A549 (cell line): ENCODE measurements at regions not wholly inside any gene's neighbourhood (a gene's known extent, or its start where the extent isn't known, plus 50 kb on each side); places are given as distances from the start of the nearest gene placed in this dataset.

Experiments
- ATAC-seq, 2 experiments: fragments of 200-7000 bp in 1 of 2; fragments of >200 bp in 1 of 2; cut with Nextera tagmentation in 1 of 2; cut with Tn5 transposase in 1 of 2; 3 replicates each; pipeline versions ENCODE4 v1.8.0 to v1.9.1; 2018 to 2020; ENCODE audit warnings: mild to moderate bottlenecking in 1 of 2, moderate library complexity in 1 of 2
- CTCF ChIA-PET: fragments of 300-600 bp; sonication (Branson Sonifier 250); formaldehyde crosslinking; extraction: SDS; loops from one replicate; lab custom pipeline; 2021; ENCODE audit warnings: antibody characterized with exemption, inconsistent platforms; lab: Yijun Ruan, JAX
- POLR2A ChIA-PET: fragments of 350-600 bp; formaldehyde crosslinking; extraction: SDS; loops from one replicate; lab custom pipeline; 2021; ENCODE audit warnings: antibody characterized with exemption, inconsistent platforms; lab: Yijun Ruan, JAX
- DNase-seq, 2 experiments: peaks; one replicate each; pipeline versions ENCODE4 v3.0.0 to v3.0.0-alpha.2; 2011 to 2016; ENCODE audit warnings: low read depth in 1 of 2, low spot score in 1 of 2
- FAIRE-seq: peaks from 2 replicates; lab custom pipeline; 2011; peaks lifted over from hg19 to GRCh38; lab: Jason Lieb, UNC
- H3K27ac ChIP-seq, 2 experiments: fragments of >200 bp; sonication (Bioruptor Twin); formaldehyde crosslinking; 3 replicates each; pipeline ENCODE4 v1.5.1; 2016 to 2017
- H3K4me1 ChIP-seq: fragments of >200 bp; sonication (Bioruptor Twin); formaldehyde crosslinking; 3 replicates; pipeline ENCODE4 v1.6.1; 2016
- H3K4me2 ChIP-seq: fragments of >200 bp; sonication (Bioruptor Twin); formaldehyde crosslinking; 3 replicates; pipeline ENCODE4 v1.6.1; 2016
- H3K4me3 ChIP-seq: fragments of >200 bp; sonication (Bioruptor Twin); formaldehyde crosslinking; 3 replicates; pipeline ENCODE4 v1.5.1; 2016
- H3K9me3 ChIP-seq: fragments of >200 bp; sonication (Bioruptor Twin); formaldehyde crosslinking; 3 replicates; pipeline ENCODE4 v1.6.1; 2016
- CEBPB ChIP-seq, 2 experiments: fragments of >200 bp in 1 of 2; sonication (Bioruptor Twin) in 1 of 2; formaldehyde crosslinking in 1 of 2; IDR thresholded peaks; 2 replicates each; pipeline ENCODE4 v1.6.1; 2012 to 2016
- EHMT2 ChIP-seq: fragments of 200-600 bp; sonication (generic); IDR thresholded peaks from 2 replicates; pipeline ENCODE4 v1.6.1; 2016; ENCODE audit warnings: antibody characterized with exemption, low read depth, mild to moderate bottlenecking, moderate library complexity
- ESRRA ChIP-seq: fragments of 150-350 bp; IDR thresholded peaks from 2 replicates; pipeline ENCODE4 v1.6.1; 2014; ENCODE audit warnings: mild to moderate bottlenecking, low read length, borderline replicate concordance
- JUN ChIP-seq, 2 experiments: fragments of >200 bp; sonication (Bioruptor Twin); formaldehyde crosslinking; IDR thresholded peaks; 2 replicates in 1 of 2; 3 replicates in 1 of 2; pipeline ENCODE4 v1.6.1; 2016 to 2017
- JUNB ChIP-seq: fragments of >200 bp; sonication (Bioruptor Twin); formaldehyde crosslinking; IDR thresholded peaks from 2 replicates; pipeline ENCODE4 v1.6.1; 2016
- MAFK ChIP-seq: fragments of 450-650 bp; IDR thresholded peaks from 2 replicates; pipeline ENCODE4 v1.6.1; 2014; ENCODE audit not compliant: partially characterized antibody
- MAZ ChIP-seq: fragments of 150-350 bp; IDR thresholded peaks from 2 replicates; pipeline ENCODE4 v1.6.1; 2014; ENCODE audit warnings: antibody characterized with exemption, low read depth, low read length, borderline replicate concordance
- NFE2L2 ChIP-seq: fragments of 150-350 bp; conservative IDR thresholded peaks from 2 replicates; pipeline ENCODE4 v1.6.1; 2014; ENCODE audit warnings: low read length
- NPAS2 ChIP-seq: fragments of 250-450 bp; sonication (Bioruptor Pico); IDR thresholded peaks from 2 replicates; pipeline ENCODE4 v1.8.0; 2022; ENCODE audit warnings: mild to moderate bottlenecking, moderate library complexity, borderline replicate concordance
- POLR2A ChIP-seq: IDR thresholded peaks from 2 replicates; pipeline ENCODE4 v1.6.1; 2012; ENCODE audit warnings: mild to moderate bottlenecking, low read length
- RARB ChIP-seq: fragments of 250-450 bp; sonication (Bioruptor Pico); IDR thresholded peaks from 2 replicates; pipeline ENCODE4 v1.8.0; 2021; ENCODE audit warnings: mild to moderate bottlenecking, moderate library complexity
- RFX5 ChIP-seq: fragments of 450-650 bp; IDR thresholded peaks from 2 replicates; pipeline ENCODE4 v1.7.1; 2014; ENCODE audit warnings: antibody characterized with exemption, mild to moderate bottlenecking, moderate library complexity
- SMC3 ChIP-seq: fragments of >200 bp; sonication (Bioruptor Twin); formaldehyde crosslinking; IDR thresholded peaks from 3 replicates; pipeline ENCODE4 v1.6.1; 2018; ENCODE audit warnings: inconsistent platforms
- ZFP36 ChIP-seq: fragments of 450-650 bp; IDR thresholded peaks from 2 replicates; pipeline ENCODE4 v1.6.1; 2014; ENCODE audit warnings: borderline replicate concordance; ENCODE audit not compliant: partially characterized antibody
- ZNF302 ChIP-seq: fragments of 250-450 bp; sonication (Bioruptor Pico); IDR thresholded peaks from 2 replicates; pipeline ENCODE4 v1.9.0; 2021; ENCODE audit warnings: inconsistent platforms, mild to moderate bottlenecking, moderate library complexity
- ZSCAN20 ChIP-seq: fragments of 250-450 bp; sonication (Bioruptor Pico); IDR thresholded peaks from 2 replicates; pipeline ENCODE4 v1.8.0; 2022; ENCODE audit warnings: mild to moderate bottlenecking, moderate library complexity
- WGBS: methylation state at CpG from one replicate; pipeline ENCODE4 v1.1.6; 2017; ENCODE audit errors: missing lambda C conversion rate; 5-methylcytosine and 5-hydroxymethylcytosine counted together
- TF ChIP-seq, protein P1 (sequence below): fragments of 250-450 bp; sonication (Bioruptor Pico); IDR thresholded peaks from 2 replicates; pipeline ENCODE4 v1.5.0; 2021; ENCODE audit warnings: mild to moderate bottlenecking, moderate library complexity, borderline replicate concordance
- TF ChIP-seq, protein P2 (sequence below): fragments of 250-450 bp; sonication (Bioruptor Pico); IDR thresholded peaks from 2 replicates; pipeline ENCODE4 v1.5.0; 2020; ENCODE audit warnings: low read depth, mild to moderate bottlenecking, moderate library complexity
- TF ChIP-seq, protein P3 (sequence below): IDR thresholded peaks from 2 replicates; pipeline ENCODE4 v1.6.1; 2012
- TF ChIP-seq, protein P4 (sequence below): fragments of >200 bp; sonication (Bioruptor Twin); formaldehyde crosslinking; IDR thresholded peaks from 3 replicates; pipeline ENCODE4 v1.6.1; 2016
- TF ChIP-seq, protein P5 (sequence below): fragments of 450-650 bp; IDR thresholded peaks from 2 replicates; pipeline ENCODE4 v1.6.1; 2014; ENCODE audit warnings: antibody characterized with exemption

DNA sequence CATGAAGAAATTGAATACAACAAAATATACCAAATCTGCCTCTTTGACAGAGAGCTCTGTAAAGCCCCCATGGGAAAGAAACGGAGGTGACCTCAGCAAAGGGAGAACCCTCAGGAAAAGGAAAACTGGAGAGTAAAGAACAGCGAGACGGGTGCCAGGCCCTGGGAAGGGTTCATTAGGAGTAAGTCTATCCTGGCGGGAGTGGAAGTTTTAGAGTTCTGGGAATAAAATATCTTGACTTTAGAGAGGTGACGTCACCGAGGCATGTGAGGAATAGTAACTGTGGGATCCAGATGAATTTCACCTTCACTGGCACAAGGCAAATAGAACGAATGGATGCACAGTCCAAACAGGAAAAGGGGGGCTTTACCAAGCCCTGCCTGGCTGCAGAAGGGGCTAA lies 362.8 kb upstream of the IGFBP3 start:
- Histone ChIP-seq H3K27ac (no peak overlapping the region), H3K4me2 (no peak overlapping the region), H3K9me3 (no peaks in the 10 kb centered on the region), H3K4me3 (no peak overlapping the region), H3K4me1 (peaks cover 20% of the 10 kb centered on the region)
- no peak for DNase-seq
- ATAC-seq, result no peak
- CTCF ChIA-PET, result no interaction called here
- no peak for FAIRE-seq
- POLR2A ChIA-PET, result no interaction called here
- 86% methylated on average over 7 of the region's 7 CpGs for WGBS
- TF ChIP-seq MAFK (no peak), MAZ (no peak), ZFP36 (no peak), ZNF302 (CRISPR knock-in tag) (no peak), POLR2A (no peak), NPAS2 (CRISPR knock-in tag) (no peak), SMC3 (no peak), RARB (CRISPR knock-in tag) (no peak), JUN (IDR thresholded peaks at IDR 0.05) (no peak), JUNB (no peak)
- TF ChIP-seq, protein P1, sequence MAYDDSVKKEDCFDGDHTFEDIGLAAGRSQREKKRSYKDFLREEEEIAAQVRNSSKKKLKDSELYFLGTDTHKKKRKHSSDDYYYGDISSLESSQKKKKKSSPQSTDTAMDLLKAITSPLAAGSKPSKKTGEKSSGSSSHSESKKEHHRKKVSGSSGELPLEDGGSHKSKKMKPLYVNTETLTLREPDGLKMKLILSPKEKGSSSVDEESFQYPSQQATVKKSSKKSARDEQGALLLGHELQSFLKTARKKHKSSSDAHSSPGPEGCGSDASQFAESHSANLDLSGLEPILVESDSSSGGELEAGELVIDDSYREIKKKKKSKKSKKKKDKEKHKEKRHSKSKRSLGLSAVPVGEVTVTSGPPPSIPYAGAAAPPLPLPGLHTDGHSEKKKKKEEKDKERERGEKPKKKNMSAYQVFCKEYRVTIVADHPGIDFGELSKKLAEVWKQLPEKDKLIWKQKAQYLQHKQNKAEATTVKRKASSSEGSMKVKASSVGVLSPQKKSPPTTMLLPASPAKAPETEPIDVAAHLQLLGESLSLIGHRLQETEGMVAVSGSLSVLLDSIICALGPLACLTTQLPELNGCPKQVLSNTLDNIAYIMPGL (CRISPR knock-in tag), result no peak
- TF ChIP-seq, protein P2, sequence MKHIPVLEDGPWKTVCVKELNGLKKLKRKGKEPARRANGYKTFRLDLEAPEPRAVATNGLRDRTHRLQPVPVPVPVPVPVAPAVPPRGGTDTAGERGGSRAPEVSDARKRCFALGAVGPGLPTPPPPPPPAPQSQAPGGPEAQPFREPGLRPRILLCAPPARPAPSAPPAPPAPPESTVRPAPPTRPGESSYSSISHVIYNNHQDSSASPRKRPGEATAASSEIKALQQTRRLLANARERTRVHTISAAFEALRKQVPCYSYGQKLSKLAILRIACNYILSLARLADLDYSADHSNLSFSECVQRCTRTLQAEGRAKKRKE (CRISPR knock-in tag), result no peak
- TF ChIP-seq, protein P3, sequence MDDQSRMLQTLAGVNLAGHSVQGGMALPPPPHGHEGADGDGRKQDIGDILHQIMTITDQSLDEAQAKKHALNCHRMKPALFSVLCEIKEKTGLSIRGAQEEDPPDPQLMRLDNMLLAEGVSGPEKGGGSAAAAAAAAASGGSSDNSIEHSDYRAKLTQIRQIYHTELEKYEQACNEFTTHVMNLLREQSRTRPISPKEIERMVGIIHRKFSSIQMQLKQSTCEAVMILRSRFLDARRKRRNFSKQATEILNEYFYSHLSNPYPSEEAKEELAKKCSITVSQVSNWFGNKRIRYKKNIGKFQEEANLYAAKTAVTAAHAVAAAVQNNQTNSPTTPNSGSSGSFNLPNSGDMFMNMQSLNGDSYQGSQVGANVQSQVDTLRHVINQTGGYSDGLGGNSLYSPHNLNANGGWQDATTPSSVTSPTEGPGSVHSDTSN, result no peak

DNA sequence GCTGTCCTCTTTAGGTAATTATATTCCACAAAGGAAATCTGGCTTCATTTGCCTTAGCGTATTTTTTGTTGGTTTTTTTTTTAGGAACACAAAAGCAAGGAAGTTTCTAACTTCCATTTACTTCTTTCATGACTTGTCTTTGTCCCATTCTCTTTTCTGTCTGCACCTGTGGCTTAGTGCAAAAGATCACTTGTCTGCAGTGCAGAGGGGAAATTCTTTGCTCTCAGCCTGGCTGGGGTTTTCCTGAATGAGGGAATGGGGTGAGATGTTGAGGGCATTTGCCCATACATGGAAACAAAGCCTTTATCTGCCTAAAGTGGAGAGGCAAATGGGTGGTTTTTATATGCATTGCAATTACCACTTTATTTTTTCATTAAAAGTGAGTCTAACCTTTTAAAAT lies 361.1 kb upstream of the IGFBP3 start:
- Histone ChIP-seq H3K4me3 (no peak overlapping the region), H3K4me1 (peaks cover 20% of the 10 kb centered on the region), H3K9me3 (no peaks in the 10 kb centered on the region), H3K27ac (no peak overlapping the region), H3K4me2 (no peak overlapping the region)
- ChIA-PET POLR2A (interaction anchor here (0.6 kb wide), 1 partner anchor 39 kb away, joined by 3 read pairs; no protein-coding TSS in a partner anchor), CTCF (interaction anchor here (0.9 to 1.1 kb wide), 2 partner anchors 359 to 367 kb away, joined by 3 to 4 read pairs; no protein-coding TSS in a partner anchor)
- no peak for FAIRE-seq
- no peak for TF ChIP-seq NFE2L2
- TF ChIP-seq ESRRA, result no peak
- TF ChIP-seq EHMT2, result no peak
- ATAC-seq, result no peak
- WGBS, result 76% methylated on average over 1 of the region's 1 CpG
- DNase-seq, result no peak

DNA sequence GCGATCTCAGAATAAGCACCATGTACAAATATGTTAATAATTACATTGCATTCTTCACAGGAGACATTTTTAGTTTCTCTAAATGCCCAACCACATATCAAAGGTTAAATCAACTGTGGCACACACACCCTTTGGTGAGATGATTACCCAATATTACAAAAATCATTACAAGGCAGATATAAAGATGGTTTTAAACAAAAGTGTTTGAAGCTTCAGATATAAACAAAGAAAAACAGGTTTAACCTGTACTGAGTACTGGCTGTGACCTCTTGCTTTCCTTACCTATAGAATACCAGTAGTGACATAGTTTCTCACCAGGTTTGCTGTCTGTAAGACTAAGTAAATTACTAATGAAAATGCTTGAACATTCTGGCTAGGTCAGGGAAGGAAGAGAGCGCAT lies 360.0 kb upstream of the IGFBP3 start:
- peak overlapping the region; percentile 36; the same call in 2 of the 3 replicates for H3K4me2 ChIP-seq
- H3K4me1 ChIP-seq, result peaks cover 11% of the 10 kb centered on the region
- TF ChIP-seq, protein P4, sequence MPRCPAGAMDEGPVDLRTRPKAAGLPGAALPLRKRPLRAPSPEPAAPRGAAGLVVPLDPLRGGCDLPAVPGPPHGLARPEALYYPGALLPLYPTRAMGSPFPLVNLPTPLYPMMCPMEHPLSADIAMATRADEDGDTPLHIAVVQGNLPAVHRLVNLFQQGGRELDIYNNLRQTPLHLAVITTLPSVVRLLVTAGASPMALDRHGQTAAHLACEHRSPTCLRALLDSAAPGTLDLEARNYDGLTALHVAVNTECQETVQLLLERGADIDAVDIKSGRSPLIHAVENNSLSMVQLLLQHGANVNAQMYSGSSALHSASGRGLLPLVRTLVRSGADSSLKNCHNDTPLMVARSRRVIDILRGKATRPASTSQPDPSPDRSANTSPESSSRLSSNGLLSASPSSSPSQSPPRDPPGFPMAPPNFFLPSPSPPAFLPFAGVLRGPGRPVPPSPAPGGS, result no peak
- TF ChIP-seq RFX5, result no peak
- TF ChIP-seq CEBPB (IDR thresholded peaks at IDR 0.05), result 0 out of 4 replicates have a peak, but pooled peaks of 1 of the 2 experiments have one; percentile 7
- TF ChIP-seq, protein P5, sequence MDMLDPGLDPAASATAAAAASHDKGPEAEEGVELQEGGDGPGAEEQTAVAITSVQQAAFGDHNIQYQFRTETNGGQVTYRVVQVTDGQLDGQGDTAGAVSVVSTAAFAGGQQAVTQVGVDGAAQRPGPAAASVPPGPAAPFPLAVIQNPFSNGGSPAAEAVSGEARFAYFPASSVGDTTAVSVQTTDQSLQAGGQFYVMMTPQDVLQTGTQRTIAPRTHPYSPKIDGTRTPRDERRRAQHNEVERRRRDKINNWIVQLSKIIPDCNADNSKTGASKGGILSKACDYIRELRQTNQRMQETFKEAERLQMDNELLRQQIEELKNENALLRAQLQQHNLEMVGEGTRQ, result no peak
- no peak for TF ChIP-seq ZSCAN20 (CRISPR knock-in tag)
- TF ChIP-seq RARB (CRISPR knock-in tag), result no peak
- 65% methylated on average over 2 of the region's 2 CpGs for WGBS
- H3K27ac ChIP-seq, result peak overlapping the region in 1 of 2 experiments; percentile 26; a peak in 1 of 6 replicates
- FAIRE-seq, result no peak
- POLR2A ChIA-PET, result no interaction called here
- DNase-seq, result no peak
- H3K4me3 ChIP-seq, result no peak overlapping the region
- H3K9me3 ChIP-seq, result no peaks in the 10 kb centered on the region
- ATAC-seq, result no peak
- CTCF ChIA-PET, result interaction anchor here (0.7 to 1.1 kb wide), 3 partner anchors 358 to 900 kb away, joined by 3 to 4 read pairs (median 3); no protein-coding TSS in a partner anchor
